NCI-H2081 (cell line): ENCODE measurements at regions not wholly inside any gene's neighbourhood (a gene's known extent, or its start where the extent isn't known, plus 50 kb on each side); places are given as distances from the start of the nearest gene placed in this dataset.

Experiments
- DNase-seq, 2 experiments: peaks; one replicate each; lab custom pipeline; 2025; lab: John Stamatoyannopoulos, UW

DNA sequence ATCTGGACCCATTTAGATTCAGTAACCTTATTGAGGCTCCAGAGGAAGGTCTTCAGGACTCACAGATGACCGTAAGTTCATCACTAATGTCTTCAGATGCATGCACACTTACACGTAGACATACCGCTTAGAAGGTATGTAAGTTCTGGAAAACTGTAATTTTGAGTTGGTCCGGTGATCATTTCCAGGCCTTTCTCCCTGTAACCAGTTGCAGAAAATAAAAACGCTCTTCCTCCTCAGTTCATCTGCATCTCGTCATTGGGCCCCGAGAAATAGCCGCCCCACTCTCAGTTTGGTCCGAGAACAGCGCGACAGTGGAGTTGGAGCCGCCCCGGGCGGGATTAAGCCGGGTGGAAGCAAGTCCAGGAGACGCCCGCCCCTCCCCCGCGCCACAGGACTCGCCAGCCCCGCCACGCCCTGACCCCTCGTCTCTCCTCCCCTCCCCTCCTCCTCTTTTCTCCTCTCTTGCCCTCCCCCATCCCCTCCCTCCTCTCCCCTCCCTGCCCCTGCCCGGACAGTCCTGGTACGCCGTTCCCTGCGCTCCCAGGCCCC, 83.7 kb downstream of the TNFAIP2 start:
- DNase-seq = no peak

GRCh38 chr14:103207388-103208072, 84.3 kb downstream of the TNFAIP2 start:
- no peak for DNase-seq

- no peak for DNase-seq
These were observed 85.8 kb downstream of the TNFAIP2 start for GRCh38 chr14:103209054-103209453.

GRCh38 chr14:103209506-103209905, 86.2 kb downstream of the TNFAIP2 start:
- DNase-seq = no peak

DNA sequence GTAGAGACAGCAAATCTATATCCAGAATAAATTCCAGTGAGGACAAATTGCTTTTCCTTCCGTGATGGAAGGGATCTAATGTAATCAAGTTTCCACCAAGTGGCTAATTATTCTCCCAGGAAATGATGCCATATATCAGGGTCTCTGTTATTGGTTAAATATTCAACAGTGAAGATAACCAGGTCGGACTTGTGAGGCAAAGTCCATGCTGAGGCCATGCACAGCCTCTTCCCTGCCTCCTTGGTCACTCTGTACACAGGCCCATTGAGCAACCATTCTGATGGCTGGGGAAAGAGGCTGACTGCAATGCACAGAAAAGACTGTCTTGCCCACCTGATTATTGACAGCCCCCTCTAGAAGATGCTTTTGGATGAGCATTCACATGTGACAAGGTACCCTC, 90.1 kb downstream of the TNFAIP2 start:
- DNase-seq = no peak

DNA sequence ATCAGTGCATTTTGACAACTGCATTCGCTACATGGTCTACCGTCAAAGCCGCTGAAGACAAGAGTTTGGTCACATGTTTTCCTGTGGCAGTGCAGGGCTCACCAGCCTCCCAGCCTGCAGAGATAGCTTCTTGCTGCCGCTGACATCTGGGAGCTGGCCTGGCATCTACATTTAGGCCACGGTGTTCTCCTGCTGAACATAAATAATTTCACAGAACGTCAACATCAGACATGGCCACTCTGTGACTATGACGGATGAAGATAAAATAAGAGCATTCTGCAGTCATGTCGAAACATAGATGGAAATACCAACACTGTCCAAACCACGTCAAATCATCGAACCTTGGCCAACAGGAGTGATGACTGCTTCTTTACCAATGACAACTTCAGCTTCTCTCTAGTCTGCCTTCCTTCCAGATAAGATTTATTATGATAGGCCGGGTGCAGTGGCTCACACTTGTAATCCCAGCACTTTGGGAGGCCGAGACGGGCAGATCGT, 91.2 kb downstream of the TNFAIP2 start:
- no peak for DNase-seq

DNA sequence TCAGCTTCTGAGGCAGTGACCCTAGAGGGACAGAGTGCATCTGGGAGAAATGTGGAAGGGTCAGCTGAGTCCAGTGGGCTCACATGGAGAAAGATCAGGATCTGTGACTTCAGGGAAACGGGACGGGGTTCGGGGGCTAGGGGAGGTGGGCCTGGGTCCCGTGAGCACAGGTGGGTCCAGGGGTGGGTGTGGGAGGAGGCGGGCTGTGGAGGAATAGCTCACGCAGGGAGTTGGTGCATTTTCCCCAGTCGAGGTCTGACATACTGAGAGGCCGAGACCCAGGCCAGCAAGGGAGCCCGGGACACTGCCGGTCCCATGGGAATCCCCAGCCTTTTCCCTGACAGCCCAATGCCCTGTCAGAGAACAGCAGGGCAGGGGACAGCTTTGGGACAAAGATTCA, 93.1 kb downstream of the TNFAIP2 start:
- DNase-seq = no peak

DNA sequence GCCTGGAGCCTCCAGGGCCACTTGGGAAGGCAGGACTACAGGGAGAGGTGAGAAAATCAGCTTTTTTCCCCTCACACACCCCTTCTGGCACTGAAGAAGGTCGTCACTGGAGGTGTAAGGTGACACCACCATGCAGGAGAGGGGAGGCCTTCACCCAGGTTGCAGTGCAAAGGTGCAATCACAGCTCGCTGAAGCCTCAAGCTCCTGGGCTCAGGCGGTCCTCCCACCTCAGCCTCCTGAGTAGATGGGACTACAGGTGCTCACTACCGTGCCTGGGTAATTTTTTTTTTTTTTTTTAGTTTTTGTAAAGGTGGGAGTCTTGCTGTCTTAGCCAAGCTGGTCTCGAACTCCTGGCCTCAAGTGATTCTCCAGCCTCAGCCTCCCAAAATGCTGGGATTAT, 93.6 kb downstream of the TNFAIP2 start:
- no peak for DNase-seq

DNA sequence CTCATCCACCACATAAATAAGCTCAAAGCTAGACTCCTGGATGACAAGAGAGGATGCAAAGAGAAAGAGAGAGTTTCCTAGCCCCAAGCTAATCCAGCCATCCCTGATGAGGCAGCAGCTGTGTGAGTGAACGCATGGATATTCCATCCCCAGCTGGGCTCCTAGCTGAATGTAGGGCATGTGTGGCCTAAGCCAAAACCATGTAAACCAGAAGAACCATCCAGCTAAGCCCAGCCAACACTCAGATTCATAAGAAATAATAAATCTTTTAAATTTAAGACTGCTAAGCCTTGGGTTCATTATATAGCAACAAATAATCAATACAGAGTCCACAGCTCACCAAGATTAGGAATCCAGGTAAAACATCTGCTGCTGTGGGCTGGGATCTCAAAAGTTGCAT, 94.3 kb downstream of the TNFAIP2 start:
- no peak for DNase-seq

- no peak for DNase-seq
These were observed 97.1 kb downstream of the TNFAIP2 start for GRCh38 chr14:103220134-103220981.

DNA sequence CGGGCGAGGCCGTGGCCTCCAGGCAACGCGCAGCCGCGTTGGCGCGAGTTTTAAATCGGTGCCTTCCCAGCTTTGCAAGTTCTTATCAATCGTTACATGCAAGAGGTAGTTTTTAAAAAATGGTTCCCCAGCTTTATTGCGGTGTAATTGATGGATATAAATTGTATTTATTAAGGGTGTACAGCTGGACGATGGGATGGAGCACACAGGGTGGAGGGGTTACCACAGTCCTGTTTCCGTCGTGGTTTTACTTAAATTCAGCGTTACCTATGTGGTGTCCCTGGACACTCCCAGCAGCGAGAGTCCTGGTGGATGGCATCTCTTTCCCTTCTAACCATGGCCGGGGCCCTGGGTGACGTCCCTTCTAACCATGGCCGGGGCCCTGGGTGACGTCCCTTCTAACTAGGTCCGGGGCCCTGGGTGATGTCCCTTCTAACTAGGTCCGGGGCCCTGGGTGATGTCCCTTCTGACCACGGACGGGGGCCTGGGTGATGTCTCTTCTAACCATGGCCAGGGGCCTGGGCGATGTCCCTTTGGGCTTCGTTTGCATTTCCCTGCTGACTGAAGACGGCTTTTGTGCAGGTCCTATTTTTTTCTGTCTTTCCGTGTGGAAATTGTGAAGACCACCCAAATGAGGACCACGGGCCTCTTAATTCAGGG, 97.9 kb downstream of the TNFAIP2 start:
- DNase-seq = no peak

GRCh38 chr14:103221781-103222358, 98.6 kb downstream of the TNFAIP2 start:
- no peak for DNase-seq

GRCh38 chr14:103223818-103224352, 100.6 kb downstream of the TNFAIP2 start:
- DNase-seq = no peak

DNA sequence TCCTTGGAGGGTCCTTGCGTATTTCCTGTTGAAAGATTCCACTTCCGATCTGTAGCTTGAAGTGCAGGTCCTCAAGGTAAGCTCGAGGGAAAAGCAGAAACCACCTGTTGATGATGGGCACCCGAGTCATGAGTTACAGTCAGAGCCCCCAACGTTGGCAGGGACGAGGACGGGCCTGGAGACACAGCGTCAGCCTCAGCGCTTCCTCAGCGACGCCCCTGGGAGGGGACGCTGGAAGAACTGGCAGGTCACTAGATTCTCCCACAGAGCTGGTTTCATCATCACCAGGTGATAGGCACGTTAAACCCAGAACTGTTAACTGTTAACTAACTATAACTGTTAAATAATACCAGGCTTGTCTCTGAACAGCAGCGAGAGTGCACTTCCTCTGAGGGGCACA, 101.8 kb downstream of the TNFAIP2 start:
- DNase-seq = no peak

- DNase-seq = no peak
These were observed 102.2 kb downstream of the TNFAIP2 start for GRCh38 chr14:103225476-103225875.

DNA sequence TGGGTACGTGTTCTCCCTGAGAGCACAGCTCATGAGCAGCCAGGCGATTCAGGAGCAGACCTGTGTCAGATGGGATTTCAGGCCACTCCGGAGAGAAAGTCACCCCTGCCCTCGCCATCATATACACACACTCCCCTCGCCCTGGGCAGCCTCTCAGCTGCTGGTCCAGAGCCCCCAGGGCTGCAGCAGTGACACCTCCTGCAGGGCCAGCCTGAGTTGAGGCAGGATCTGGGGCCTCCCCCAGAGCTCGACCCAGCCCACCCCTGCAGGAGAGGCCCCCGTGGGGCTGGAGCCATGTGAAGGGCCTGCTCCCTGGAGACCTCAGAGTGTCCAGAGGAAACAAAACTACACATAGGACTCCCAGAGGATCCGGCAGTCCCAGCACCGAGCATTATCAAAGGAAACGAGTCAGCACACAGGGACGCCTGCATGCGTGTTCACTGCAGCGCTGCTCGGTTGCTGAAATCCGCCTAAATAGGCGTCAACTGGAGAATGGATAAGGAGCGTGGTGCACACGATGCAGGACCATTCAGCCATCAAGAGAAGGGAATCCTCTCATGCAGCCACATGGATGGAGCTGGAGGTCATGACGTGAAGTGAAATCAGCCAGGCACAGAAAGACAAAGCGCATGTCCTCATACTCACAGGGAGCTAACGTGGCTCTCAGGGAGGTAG, 104.0 kb downstream of the TNFAIP2 start:
- DNase-seq = no peak

GRCh38 chr14:103228076-103228806, 105.0 kb downstream of the TNFAIP2 start:
- DNase-seq = no peak

DNA sequence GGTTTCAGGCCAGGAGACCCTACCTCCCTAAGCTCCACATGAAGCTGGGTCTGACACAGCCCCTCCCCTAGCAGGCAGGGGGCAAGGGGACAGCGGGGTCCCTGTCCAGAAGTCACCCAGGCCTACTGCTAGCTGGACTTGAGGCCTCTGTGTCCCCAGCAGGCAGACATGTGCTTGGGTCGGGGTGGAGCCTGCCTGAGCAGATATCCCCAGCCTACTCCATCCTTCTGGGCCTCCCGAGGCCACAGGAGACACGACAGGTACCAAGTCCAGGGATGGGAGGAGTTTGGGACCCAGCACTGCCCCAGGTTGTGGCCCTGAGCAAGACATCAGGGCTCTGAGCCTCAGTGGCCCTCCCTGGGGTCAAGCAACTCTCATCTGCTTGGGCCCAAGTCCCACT, 105.2 kb upstream of the EIF5 start:
- no peak for DNase-seq

DNA sequence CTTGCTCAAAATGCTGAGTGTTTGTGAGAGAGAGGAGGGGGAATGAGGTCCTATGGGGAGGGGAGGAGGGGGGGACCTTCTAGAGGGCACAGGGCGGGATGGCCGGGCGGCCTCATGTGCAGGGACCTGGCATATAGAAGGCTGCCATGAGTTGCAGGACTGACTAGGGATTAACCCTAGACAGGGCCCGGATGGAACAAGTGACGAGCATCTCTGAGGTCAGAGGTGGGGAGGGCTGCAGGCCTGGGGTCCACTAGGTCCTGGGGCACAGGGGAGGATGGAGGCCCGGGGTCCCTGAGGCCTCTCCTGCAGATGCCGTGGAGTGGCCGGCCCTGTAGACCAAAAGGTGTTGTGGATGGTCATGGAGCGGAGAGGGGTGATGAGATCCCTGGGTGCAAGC, 104.0 kb upstream of the EIF5 start:
- no peak for DNase-seq

DNA sequence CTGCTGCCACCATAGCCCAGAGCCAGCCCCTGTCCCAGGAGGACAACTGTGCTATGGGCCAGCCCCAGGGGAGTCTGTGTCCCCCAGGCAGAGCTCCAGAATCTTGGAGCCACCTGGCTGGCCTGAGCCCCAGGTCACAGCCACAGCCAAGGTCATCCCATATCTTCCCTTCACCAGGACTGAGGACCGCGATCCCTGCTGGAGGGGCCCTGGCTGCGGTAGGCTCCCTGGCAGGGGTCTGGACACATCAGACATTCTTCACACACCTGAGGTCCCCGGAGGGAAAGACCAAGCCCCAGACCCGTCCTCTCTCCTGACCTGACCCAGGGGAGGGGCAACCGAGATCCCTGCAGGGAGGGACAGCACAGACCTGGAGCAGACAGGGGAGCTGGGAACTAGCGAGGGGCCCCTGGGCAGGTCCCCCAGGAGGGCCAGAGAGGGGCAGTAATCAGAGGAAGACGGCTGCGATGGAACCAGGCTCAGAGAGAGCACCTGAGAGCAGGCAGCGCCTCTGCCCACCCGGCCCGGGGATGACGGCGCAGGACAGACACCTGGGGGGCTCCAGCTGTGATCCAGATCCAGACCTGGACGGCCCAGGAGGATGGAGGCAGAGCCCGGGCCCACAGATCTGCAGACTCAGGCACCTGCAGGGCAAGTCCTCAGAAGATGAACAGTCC, 103.2 kb upstream of the EIF5 start:
- DNase-seq = no peak
